Fibroblast of skin of left quadriceps (primary cell): ENCODE measurements at regions not wholly inside any gene's neighbourhood (a gene's known extent, or its start where the extent isn't known, plus 50 kb on each side); places are given as distances from the start of the nearest gene placed in this dataset.

ENCODE experiments used
- DNase-seq, 2 experiments: peaks; one replicate each; pipeline ENCODE4 v3.0.0-alpha.2; 2013; ENCODE audit warnings: low read depth in 2 of 2

GRCh38 chr1:209500993-209501392, 82.5 kb upstream of the CAMK1G start:
- DNase-seq = no peak

GRCh38 chr1:209503196-209503595, 80.3 kb upstream of the CAMK1G start:
- no peak for DNase-seq

- no peak for DNase-seq
Measured at GRCh38 chr1:209504571-209504970, 78.9 kb upstream of the CAMK1G start.

- DNase-seq = peak in 1 of 2 experiments; percentile 21
Measured at GRCh38 chr1:209505044-209505443, 78.5 kb upstream of the CAMK1G start.

- DNase-seq = no peak
Measured at GRCh38 chr1:209506101-209506500, 77.4 kb upstream of the CAMK1G start.

- DNase-seq = no peak
Measured at GRCh38 chr1:209509039-209509438, 74.5 kb upstream of the CAMK1G start.

- no peak for DNase-seq
Measured at GRCh38 chr1:209510063-209510462, 73.5 kb upstream of the CAMK1G start.

- DNase-seq = no peak
Measured at GRCh38 chr1:209511169-209511568, 72.3 kb upstream of the CAMK1G start.

GRCh38 chr1:209512821-209513220, 70.7 kb upstream of the CAMK1G start:
- no peak for DNase-seq

- DNase-seq = no peak
Measured at GRCh38 chr1:209513226-209513625, 70.3 kb upstream of the CAMK1G start.

- DNase-seq = no peak
Measured at GRCh38 chr1:209516771-209517680, 66.5 kb upstream of the CAMK1G start.

- DNase-seq = no peak
Measured at GRCh38 chr1:209517681-209518050, 65.8 kb upstream of the CAMK1G start.

GRCh38 chr1:209519786-209520185, 63.7 kb upstream of the CAMK1G start:
- no peak for DNase-seq

GRCh38 chr1:209522826-209523225, 60.7 kb upstream of the CAMK1G start:
- DNase-seq = no peak

GRCh38 chr1:209526137-209526536, 57.4 kb upstream of the CAMK1G start:
- no peak for DNase-seq

GRCh38 chr1:209527372-209527771, 56.1 kb upstream of the CAMK1G start:
- peak; percentile 36 to 41 for DNase-seq

GRCh38 chr1:209527993-209528717, 55.4 kb upstream of the CAMK1G start:
- no peak for DNase-seq

GRCh38 chr1:209529233-209529632, 54.3 kb upstream of the CAMK1G start:
- DNase-seq = no peak

- DNase-seq = no peak
Measured at GRCh38 chr1:209531006-209531405, 52.5 kb upstream of the CAMK1G start.

GRCh38 chr1:209531549-209531948, 52.0 kb upstream of the CAMK1G start:
- no peak for DNase-seq
